Body of pancreas (tissue), 4 donors: ENCODE measurements at regions not wholly inside any gene's neighbourhood (a gene's known extent, or its start where the extent isn't known, plus 50 kb on each side); places are given as distances from the start of the nearest gene placed in this dataset.

Experiments
- CTCF ChIP-seq, 7 experiments: fragments of 450-650 bp in 4 of 7; fragments of 200-600 bp in 3 of 7; sonication (generic) in 3 of 7; IDR thresholded peaks; one replicate each; pipeline ENCODE4 v1.5.1; 2016 to 2019; ENCODE audit warnings: antibody characterized with exemption in 7 of 7
- POLR2A ChIP-seq, 3 donors: fragments of 450-650 bp; IDR thresholded peaks; one replicate each; pipeline ENCODE4 v1.6.1; 2016; ENCODE audit warnings: antibody characterized with exemption in 3 of 3, mild to moderate bottlenecking in 2 of 3

- TF ChIP-seq CTCF (IDR thresholded peaks at IDR 0.05) (no peak), POLR2A (IDR thresholded peaks at IDR 0.05) (no peak)
Observed at GRCh38 chr18:39660141-39660540, 2094.5 kb upstream of the CELF4 start.
